NOMO-1 treated with DMSO at 0.1 percent for 48 hours (cell line): ENCODE measurements at regions not wholly inside any gene's neighbourhood (a gene's known extent, or its start where the extent isn't known, plus 50 kb on each side); places are given as distances from the start of the nearest gene placed in this dataset.

ENCODE experiments used
- DNase-seq: peaks from one replicate; lab custom pipeline; 2025; ENCODE audit not compliant: unreplicated experiment; lab: John Stamatoyannopoulos, UW

- no peak for DNase-seq
Measured at GRCh38 chr2:67824186-67824585, 238.6 kb downstream of the C1D start.

- no peak for DNase-seq
Measured at GRCh38 chr2:67825476-67825875, 237.3 kb downstream of the C1D start.

- DNase-seq = no peak
Measured at GRCh38 chr2:67828066-67828465, 234.7 kb downstream of the C1D start.

GRCh38 chr2:67829470-67829869, 233.3 kb downstream of the C1D start:
- DNase-seq = no peak

GRCh38 chr2:67833632-67834031, 229.2 kb downstream of the C1D start:
- no peak for DNase-seq

- no peak for DNase-seq
Measured at GRCh38 chr2:67834482-67834881, 228.3 kb downstream of the C1D start.

GRCh38 chr2:67835266-67835665, 227.5 kb downstream of the C1D start:
- no peak for DNase-seq

- DNase-seq = no peak
Measured at GRCh38 chr2:67836866-67837265, 225.9 kb downstream of the C1D start.

GRCh38 chr2:67838205-67838604, 224.6 kb downstream of the C1D start:
- no peak for DNase-seq

- no peak for DNase-seq
Measured at GRCh38 chr2:67839242-67839641, 223.6 kb downstream of the C1D start.

GRCh38 chr2:67839668-67840067, 223.1 kb downstream of the C1D start:
- DNase-seq = no peak

GRCh38 chr2:67840460-67841068, 222.2 kb downstream of the C1D start:
- no peak for DNase-seq

GRCh38 chr2:67841711-67842110, 221.1 kb downstream of the C1D start:
- no peak for DNase-seq

- no peak for DNase-seq
Measured at GRCh38 chr2:67842375-67842959, 220.3 kb downstream of the C1D start.

GRCh38 chr2:67844024-67844540, 218.7 kb downstream of the C1D start:
- DNase-seq = no peak

GRCh38 chr2:67845621-67846369, 217.0 kb downstream of the C1D start:
- DNase-seq = no peak

GRCh38 chr2:67846370-67847070, 216.3 kb downstream of the C1D start:
- DNase-seq = peak; percentile 38

- DNase-seq = no peak
Measured at GRCh38 chr2:67848551-67849285, 214.1 kb downstream of the C1D start.

- no peak for DNase-seq
Measured at GRCh38 chr2:67851016-67851415, 211.8 kb downstream of the C1D start.

- DNase-seq = no peak
Measured at GRCh38 chr2:67851956-67852824, 210.6 kb downstream of the C1D start.
